MM.1S (cell line): ENCODE measurements at regions not wholly inside any gene's neighbourhood (a gene's known extent, or its start where the extent isn't known, plus 50 kb on each side); places are given as distances from the start of the nearest gene placed in this dataset.

Source experiments
- CTCF ChIP-seq: fragments of 300-600 bp; sonication (generic); IDR thresholded peaks from 2 replicates; pipeline ENCODE4 v1.5.1; 2016; ENCODE audit warnings: antibody characterized with exemption, low read length, mixed read lengths
- EZH2 ChIP-seq: fragments of 300-600 bp; sonication (generic); optimal IDR thresholded peaks from 2 replicates; pipeline ENCODE3; 2017; ENCODE audit warnings: low read depth, mild to moderate bottlenecking, antibody characterized with exemption, low read length, mixed read lengths

- TF ChIP-seq CTCF (no peak), EZH2 (no peak)
Measured at GRCh38 chr4:72970756-72971155, 98.8 kb downstream of the COX18 start.
